RWPE1 (cell line): ENCODE measurements at regions not wholly inside any gene's neighbourhood (a gene's known extent, or its start where the extent isn't known, plus 50 kb on each side); places are given as distances from the start of the nearest gene placed in this dataset.

ENCODE experiments used
- CTCF ChIA-PET: fragments of 350-600 bp; sonication (Branson Sonifier 250); formaldehyde crosslinking; extraction: SDS; loops from one replicate; lab custom pipeline; 2021; lab: Yijun Ruan, JAX
- POLR2A ChIA-PET: fragments of 400-600 bp; formaldehyde crosslinking; extraction: SDS; loops from one replicate; lab custom pipeline; 2020; ENCODE audit warnings: antibody characterized with exemption; ENCODE audit not compliant: low non-redundant PET; lab: Yijun Ruan, JAX
- DNase-seq: peaks from one replicate; pipeline ENCODE4 v3.0.0; 2012; ENCODE audit warnings: low spot score
- H3K27ac ChIP-seq: fragments of 450-650 bp; 2 replicates; pipeline ENCODE4 v1.5.1; 2017
- CTCF ChIP-seq: fragments of 450-650 bp; conservative IDR thresholded peaks from 2 replicates; pipeline ENCODE4 v1.5.1; 2017; ENCODE audit warnings: low read depth, mild to moderate bottlenecking

- TF ChIP-seq CTCF, result no peak
- H3K27ac ChIP-seq, result no peak overlapping the region
- CTCF ChIA-PET, result no interaction called here
- DNase-seq, result no peak
- POLR2A ChIA-PET, result no interaction called here
Observed at GRCh38 chr3:109644332-109644731, 307.0 kb upstream of the DPPA4 start.

- CTCF ChIA-PET, result interaction anchor here (0.6 kb wide), 1 partner anchor 531 kb away, joined by 3 read pairs; no protein-coding TSS in a partner anchor
- POLR2A ChIA-PET, result no interaction called here
- no peak for TF ChIP-seq CTCF
- no peak overlapping the region for H3K27ac ChIP-seq
- no peak for DNase-seq
Observed at GRCh38 chr3:109644746-109645145, 307.4 kb upstream of the DPPA4 start.

- DNase-seq, result no peak
- POLR2A ChIA-PET, result no interaction called here
Observed at GRCh38 chr3:109648027-109648426, 310.7 kb upstream of the DPPA4 start.

DNA sequence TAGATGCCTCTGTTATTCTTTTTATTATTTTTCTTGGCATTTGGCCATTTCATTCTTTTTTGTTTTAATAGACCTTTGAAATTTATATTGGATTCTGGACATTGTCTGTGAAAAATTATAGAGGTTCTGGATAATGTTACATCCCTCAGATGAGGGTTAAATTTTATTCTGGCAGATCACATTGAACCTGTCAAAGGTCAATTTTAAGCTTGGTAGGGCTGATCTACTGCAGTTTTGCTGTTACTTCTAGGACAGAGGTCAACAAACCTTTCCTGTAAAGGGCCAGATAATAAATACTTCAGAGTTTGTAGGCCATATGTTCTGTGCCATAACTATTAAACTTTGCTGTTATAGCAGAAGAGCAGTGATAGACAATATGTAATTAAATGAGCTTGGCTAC is 318.9 kb upstream of the DPPA4 start:
- POLR2A ChIA-PET, result no interaction called here
- no peak overlapping the region for H3K27ac ChIP-seq
- no peak for TF ChIP-seq CTCF
- DNase-seq, result no peak
- CTCF ChIA-PET, result no interaction called here

More at GRCh38 chr3:109648027-109648426, 310.7 kb upstream of the DPPA4 start:
- no peak overlapping the region for H3K27ac ChIP-seq
- CTCF ChIA-PET, result interaction anchor here (0.6 kb wide), 1 partner anchor 44 kb away, joined by 3 read pairs; no protein-coding TSS in a partner anchor
- TF ChIP-seq CTCF, result no peak

DNA sequence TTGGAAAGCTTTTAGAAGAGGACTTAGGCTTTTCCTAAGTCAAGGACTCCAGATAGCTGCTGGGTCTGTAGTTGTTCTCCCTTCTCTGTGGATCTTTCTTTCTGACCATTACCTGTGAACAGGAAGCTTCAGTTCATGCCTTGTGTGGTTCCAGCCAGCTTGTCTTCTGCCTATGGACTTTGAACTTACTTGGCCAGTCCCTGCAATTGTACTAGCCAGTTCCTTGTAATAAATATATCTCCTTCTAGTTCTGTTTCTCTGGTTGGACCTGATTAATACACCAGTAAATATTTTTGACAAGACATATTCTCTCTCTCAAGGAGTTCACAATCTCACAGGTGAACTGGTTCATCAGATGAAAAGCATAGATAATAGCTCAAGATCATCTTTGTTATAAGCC is 341.3 kb upstream of the DPPA4 start:
- DNase-seq, result no peak
- ChIA-PET POLR2A (no interaction called here), CTCF (no interaction called here)
- no peak overlapping the region for H3K27ac ChIP-seq
- no peak for TF ChIP-seq CTCF

GRCh38 chr3:109679664-109680063 is 342.3 kb upstream of the DPPA4 start:
- ChIA-PET POLR2A (no interaction called here), CTCF (no interaction called here)
- TF ChIP-seq CTCF, result no peak
- H3K27ac ChIP-seq, result no peak overlapping the region
- no peak for DNase-seq
